Coronary artery (tissue), 2 donors: ENCODE measurements at regions not wholly inside any gene's neighbourhood (a gene's known extent, or its start where the extent isn't known, plus 50 kb on each side); places are given as distances from the start of the nearest gene placed in this dataset.

Experiments used
- DNase-seq: peaks from one replicate; pipeline ENCODE4 v3.0.0-alpha.2; 2017; ENCODE audit warnings: low spot score
- H3K27ac ChIP-seq, 2 donors: fragments of 200-600 bp; sonication (generic); one replicate each; pipeline ENCODE4 v1.5.1; 2016 to 2019
- H3K4me3 ChIP-seq: fragments of 200-600 bp; sonication (generic); 2 replicates; pipeline ENCODE4 v1.5.1; 2016; ENCODE audit warnings: mild to moderate bottlenecking, moderate library complexity
- TF ChIP-seq, protein P1 (sequence below): fragments of 200-600 bp; sonication (generic); IDR thresholded peaks from one replicate; pipeline ENCODE4 v1.5.1; 2019; ENCODE audit warnings: antibody characterized with exemption

DNA sequence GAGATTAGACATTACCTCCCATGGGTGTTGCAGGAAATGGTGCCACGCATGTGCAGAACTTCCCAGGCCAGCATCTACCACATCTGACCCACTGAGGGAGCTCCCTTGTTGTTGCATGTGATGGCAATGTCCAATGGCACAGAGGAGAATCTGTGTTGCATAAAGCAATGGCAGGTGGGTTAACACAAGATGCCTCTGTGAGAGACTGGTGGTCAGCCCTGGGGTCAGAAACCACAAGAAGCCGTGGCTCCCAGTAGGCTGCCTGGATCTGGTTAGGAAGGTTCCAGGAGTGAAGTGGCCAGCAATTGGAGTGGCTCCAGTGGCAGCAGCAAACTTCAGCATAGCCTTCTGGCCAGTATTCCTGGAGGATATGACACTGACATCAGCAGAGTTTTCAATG, 65.9 kb upstream of the HMGA2 start:
- DNase-seq: no peak
- Histone ChIP-seq H3K4me3 (no peak overlapping the region), H3K27ac (no peak overlapping the region)
- TF ChIP-seq, protein P1, sequence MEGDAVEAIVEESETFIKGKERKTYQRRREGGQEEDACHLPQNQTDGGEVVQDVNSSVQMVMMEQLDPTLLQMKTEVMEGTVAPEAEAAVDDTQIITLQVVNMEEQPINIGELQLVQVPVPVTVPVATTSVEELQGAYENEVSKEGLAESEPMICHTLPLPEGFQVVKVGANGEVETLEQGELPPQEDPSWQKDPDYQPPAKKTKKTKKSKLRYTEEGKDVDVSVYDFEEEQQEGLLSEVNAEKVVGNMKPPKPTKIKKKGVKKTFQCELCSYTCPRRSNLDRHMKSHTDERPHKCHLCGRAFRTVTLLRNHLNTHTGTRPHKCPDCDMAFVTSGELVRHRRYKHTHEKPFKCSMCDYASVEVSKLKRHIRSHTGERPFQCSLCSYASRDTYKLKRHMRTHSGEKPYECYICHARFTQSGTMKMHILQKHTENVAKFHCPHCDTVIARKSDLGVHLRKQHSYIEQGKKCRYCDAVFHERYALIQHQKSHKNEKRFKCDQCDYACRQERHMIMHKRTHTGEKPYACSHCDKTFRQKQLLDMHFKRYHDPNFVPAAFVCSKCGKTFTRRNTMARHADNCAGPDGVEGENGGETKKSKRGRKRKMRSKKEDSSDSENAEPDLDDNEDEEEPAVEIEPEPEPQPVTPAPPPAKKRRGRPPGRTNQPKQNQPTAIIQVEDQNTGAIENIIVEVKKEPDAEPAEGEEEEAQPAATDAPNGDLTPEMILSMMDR: no peak

DNA sequence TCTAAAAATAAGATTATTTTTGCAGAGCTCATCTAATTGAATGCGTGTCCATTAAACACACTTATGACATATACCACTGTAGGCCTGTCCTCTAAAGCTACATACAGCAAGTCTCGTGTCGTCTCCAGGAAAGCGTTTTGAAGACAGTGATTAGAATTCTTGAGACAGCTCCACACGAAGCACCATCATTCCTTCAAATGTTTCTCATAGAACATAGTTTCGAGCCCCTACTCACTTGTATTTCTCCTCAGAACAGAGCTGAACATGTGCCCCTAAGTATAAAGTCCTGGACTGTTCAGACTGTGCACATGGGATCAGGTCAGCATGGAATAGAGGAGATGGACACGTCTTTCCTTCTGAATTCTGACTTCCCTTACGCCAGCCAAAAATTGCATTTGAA, 64.5 kb upstream of the HMGA2 start:
- TF ChIP-seq, protein P1: no peak
- Histone ChIP-seq H3K4me3 (no peak overlapping the region), H3K27ac (no peak overlapping the region)
- DNase-seq: no peak

DNA sequence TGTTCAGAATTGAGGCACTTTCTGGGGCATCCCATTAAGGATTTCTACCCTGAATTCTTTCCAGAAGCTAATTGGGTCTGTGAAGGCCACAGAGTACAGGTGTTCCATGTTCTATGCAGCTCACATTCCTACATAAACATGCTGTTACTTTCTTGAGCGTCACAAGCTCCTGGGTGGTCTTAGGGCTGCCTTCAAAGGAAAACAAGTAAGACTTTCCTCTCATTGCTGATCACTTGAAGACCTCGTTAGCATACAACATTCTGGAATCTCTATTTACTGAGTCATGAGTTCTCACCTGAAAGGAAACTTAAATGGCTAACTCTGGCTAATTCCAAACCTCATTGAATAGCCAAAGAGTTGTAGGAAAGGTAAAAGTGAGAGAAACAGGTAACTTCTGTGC, 63.0 kb upstream of the HMGA2 start:
- TF ChIP-seq, protein P1: no peak
- no peak overlapping the region for H3K27ac ChIP-seq
- H3K4me3 ChIP-seq: no peak overlapping the region
- DNase-seq: no peak

DNA sequence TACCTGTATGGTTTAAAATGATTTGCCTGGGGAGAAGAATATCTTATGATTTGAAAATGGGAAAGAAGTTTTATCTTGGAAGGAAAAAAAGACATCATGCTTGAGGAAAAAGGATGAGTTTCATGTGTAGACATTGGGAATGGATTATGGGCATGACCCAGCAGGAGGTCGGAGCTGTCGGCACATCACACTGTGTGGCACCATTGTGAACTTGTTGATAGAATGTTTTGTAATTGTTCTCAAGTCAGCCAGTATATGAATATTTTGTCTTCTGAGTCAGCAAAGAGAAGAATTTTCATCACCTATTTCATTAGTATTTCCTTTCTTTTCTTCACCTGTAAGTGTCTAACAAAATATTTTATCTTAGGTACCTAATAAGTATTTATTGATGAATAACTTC, 60.0 kb upstream of the HMGA2 start:
- no peak for DNase-seq
- no peak overlapping the region for H3K4me3 ChIP-seq
- no peak overlapping the region for H3K27ac ChIP-seq
- TF ChIP-seq, protein P1: no peak

DNA sequence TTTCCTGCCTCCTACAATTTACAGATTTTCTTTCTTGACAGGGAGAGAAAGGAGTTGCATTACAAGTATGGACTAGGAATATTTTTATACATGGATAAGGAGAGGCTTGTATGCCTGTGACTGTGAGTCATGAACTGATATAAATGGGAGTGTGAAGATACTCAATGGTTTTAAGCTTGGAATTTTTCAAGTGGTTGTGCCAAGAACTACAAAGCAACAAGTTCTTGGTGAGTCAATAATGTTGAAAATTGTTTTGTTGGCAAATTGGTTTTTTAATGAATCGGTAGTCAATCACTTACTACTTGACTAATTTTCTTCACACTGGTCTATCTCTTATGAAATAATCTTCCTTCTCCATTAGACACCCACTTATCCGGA, 58.9 kb upstream of the HMGA2 start:
- no peak for DNase-seq
- TF ChIP-seq, protein P1: no peak
- H3K27ac ChIP-seq: no peak overlapping the region
- no peak overlapping the region for H3K4me3 ChIP-seq

DNA sequence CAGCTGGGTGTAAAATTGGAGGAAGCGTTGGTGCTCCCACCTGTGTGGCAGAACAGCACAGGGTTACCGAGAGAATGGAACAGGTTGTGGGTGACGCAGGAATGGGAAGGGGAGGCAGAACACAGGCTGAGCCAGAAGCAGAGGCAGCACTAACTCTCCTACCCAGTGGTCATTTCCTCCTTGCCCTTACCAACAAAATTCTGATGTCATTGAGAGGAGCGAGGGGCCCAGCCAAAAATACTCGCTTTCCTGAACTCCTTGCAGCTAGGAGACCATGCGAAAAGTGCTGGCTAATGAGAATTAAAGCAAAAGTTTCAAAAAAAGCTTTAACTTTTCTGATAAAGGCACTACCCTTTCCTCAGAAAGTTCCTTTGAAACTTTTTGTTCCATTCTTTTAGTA, 54.4 kb upstream of the HMGA2 start:
- TF ChIP-seq, protein P1: no peak
- DNase-seq: no peak
- Histone ChIP-seq H3K4me3 (no peak overlapping the region), H3K27ac (no peak overlapping the region)
